Uterus (tissue), 3 donors: ENCODE measurements at regions not wholly inside any gene's neighbourhood (a gene's known extent, or its start where the extent isn't known, plus 50 kb on each side); places are given as distances from the start of the nearest gene placed in this dataset.

Experiments used
- DNase-seq, 2 donors: peaks; one replicate each; pipeline ENCODE4 v3.0.0-alpha.2; 2019 to 2020
- H3K27ac ChIP-seq, 2 donors: fragments of 200-600 bp; sonication (generic); 1 replicate in 1 of 2; 2 replicates in 1 of 2; pipeline ENCODE4 v1.5.1; 2016 to 2018
- H3K27me3 ChIP-seq, 2 donors: fragments of 200-600 bp; sonication (generic); one replicate each; pipeline ENCODE4 v1.5.1; 2018 to 2019; ENCODE audit warnings: control low read depth in 1 of 2
- H3K36me3 ChIP-seq, 2 donors: fragments of 200-600 bp; sonication (generic); one replicate each; pipeline ENCODE4 v1.5.1; 2019; ENCODE audit warnings: control low read depth in 1 of 2
- H3K4me1 ChIP-seq, 2 donors: fragments of 200-600 bp; sonication (generic); one replicate each; pipeline ENCODE4 v1.5.1; 2018 to 2019; ENCODE audit warnings: control low read depth in 1 of 2
- H3K4me3 ChIP-seq, 2 donors: fragments of 200-600 bp; sonication (generic); 1 replicate in 1 of 2; 2 replicates in 1 of 2; pipeline ENCODE4 v1.5.1; 2018 to 2019; ENCODE audit warnings: mild to moderate bottlenecking in 1 of 2
- H3K9me3 ChIP-seq, 2 donors: fragments of 200-600 bp; sonication (generic); one replicate each; pipeline ENCODE4 v1.5.1; 2019; ENCODE audit warnings: control low read depth in 1 of 2
- POLR2A ChIP-seq, 2 donors: fragments of 450-650 bp; IDR thresholded peaks; one replicate each; pipeline ENCODE4 v1.6.1; 2016; ENCODE audit warnings: antibody characterized with exemption in 2 of 2, mild to moderate bottlenecking in 1 of 2, moderate library complexity in 1 of 2
- intact Hi-C: fragments of 100-400 bp; cut with DNase I; formaldehyde crosslinking; loops from one replicate; pipeline ENCODE4 v1.15.1; 2023; ENCODE audit warnings: low total_unique reads
- TF ChIP-seq, protein P1 (sequence below), 4 experiments: fragments of 200-600 bp in 2 of 4; fragments of 450-650 bp in 2 of 4; sonication (generic) in 2 of 4; IDR thresholded peaks; one replicate each; pipeline ENCODE4 v1.5.1; 2016 to 2019; ENCODE audit warnings: antibody characterized with exemption in 4 of 4, mild to moderate bottlenecking in 2 of 4, moderate library complexity in 1 of 4
- donor health status: DM: yes; HTN: yes; CAD: no.

DNA sequence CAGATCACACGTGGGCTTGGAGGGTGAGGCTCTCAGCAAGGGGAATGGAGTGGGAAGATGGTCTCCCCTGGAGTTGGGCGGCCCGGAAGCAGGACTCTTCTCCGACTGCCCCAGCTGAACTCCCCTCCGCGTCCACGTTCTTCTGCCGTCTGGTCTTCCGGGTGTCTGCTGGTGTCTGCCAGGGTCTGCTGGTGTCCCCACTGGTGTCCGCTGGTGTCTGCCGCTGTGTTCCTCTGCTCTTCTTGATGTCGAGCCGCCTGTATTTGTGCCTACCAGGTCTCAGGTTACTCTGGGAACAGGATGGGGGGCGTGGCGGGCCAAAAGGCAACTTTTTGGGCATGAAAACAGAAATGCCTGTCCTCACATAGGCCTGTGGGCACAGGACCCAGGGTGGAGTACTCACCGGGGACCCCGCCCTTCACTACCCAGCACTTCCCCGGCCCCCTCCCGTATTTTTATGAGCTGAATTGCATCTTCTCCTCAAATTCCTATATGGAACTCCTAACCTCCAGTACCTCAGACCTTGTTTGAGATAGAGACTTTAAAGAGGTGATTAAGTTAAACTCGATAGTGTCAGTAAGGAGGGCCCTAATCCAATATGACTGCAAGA, 675.4 kb downstream of the SEMA5A start:
- intact Hi-C loops: no loop called here
- no peaks in the 10 kb centered on the region for H3K27me3 ChIP-seq
- DNase-seq: no peak
- TF ChIP-seq, protein P1, sequence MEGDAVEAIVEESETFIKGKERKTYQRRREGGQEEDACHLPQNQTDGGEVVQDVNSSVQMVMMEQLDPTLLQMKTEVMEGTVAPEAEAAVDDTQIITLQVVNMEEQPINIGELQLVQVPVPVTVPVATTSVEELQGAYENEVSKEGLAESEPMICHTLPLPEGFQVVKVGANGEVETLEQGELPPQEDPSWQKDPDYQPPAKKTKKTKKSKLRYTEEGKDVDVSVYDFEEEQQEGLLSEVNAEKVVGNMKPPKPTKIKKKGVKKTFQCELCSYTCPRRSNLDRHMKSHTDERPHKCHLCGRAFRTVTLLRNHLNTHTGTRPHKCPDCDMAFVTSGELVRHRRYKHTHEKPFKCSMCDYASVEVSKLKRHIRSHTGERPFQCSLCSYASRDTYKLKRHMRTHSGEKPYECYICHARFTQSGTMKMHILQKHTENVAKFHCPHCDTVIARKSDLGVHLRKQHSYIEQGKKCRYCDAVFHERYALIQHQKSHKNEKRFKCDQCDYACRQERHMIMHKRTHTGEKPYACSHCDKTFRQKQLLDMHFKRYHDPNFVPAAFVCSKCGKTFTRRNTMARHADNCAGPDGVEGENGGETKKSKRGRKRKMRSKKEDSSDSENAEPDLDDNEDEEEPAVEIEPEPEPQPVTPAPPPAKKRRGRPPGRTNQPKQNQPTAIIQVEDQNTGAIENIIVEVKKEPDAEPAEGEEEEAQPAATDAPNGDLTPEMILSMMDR (IDR thresholded peaks at IDR 0.05): no peak
- TF ChIP-seq POLR2A (IDR thresholded peaks at IDR 0.05): no peak
- no peaks in the 10 kb centered on the region for H3K9me3 ChIP-seq
- no peak overlapping the region for H3K4me3 ChIP-seq
- H3K4me1 ChIP-seq: no peaks in the 10 kb centered on the region
- no peaks in the 10 kb centered on the region for H3K36me3 ChIP-seq
- no peak overlapping the region for H3K27ac ChIP-seq

DNA sequence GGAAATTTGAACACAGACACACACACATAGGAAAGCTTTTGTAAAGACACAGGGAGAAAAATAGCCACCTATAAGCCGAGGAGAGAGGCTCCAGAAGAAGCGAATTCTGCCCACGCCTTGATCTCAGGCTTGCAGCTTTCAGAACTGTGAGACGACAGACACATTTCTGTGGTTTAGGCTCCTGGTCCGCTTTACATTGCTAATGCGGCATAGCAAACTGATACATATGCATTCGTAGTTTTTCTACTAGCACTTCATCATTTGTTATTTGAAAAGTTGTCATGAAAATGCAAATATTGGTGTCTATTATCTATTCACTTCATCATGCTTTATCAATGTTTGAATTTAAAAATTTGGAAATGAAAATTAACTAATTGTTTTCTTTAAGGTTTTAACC, 674.9 kb downstream of the SEMA5A start:
- no peaks in the 10 kb centered on the region for H3K9me3 ChIP-seq
- no peaks in the 10 kb centered on the region for H3K4me1 ChIP-seq
- no peak overlapping the region for H3K27ac ChIP-seq
- DNase-seq: no peak
- TF ChIP-seq POLR2A (IDR thresholded peaks at IDR 0.05): no peak
- TF ChIP-seq, protein P1 (IDR thresholded peaks at IDR 0.05): no peak
- no peak overlapping the region for H3K4me3 ChIP-seq
- intact Hi-C loops: no loop called here
- H3K36me3 ChIP-seq: no peaks in the 10 kb centered on the region
- H3K27me3 ChIP-seq: no peaks in the 10 kb centered on the region

DNA sequence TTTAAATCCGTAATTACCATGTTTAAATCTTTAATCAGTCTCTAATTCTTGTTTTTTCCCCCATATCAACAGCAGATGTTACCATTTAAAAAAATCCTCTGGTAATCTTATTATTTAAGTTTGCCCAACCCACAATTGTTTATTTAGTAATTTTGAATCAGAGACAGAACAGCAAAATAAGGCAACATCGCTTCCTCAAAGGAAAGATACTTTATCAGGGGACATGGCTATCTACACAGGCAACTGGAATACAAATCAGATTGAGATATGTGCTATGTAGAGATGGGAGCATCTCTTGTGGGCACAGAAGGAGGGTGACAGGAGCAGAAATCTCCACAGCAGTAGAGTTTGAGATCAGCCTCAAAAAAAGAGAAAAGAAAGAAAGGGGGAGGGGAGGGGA, 674.4 kb downstream of the SEMA5A start:
- no peak for DNase-seq
- Histone ChIP-seq H3K27me3 (no peaks in the 10 kb centered on the region), H3K4me1 (no peaks in the 10 kb centered on the region), H3K9me3 (no peaks in the 10 kb centered on the region), H3K27ac (no peak overlapping the region), H3K4me3 (no peak overlapping the region), H3K36me3 (no peaks in the 10 kb centered on the region)
- TF ChIP-seq, protein P1 (IDR thresholded peaks at IDR 0.05): no peak
- TF ChIP-seq POLR2A (IDR thresholded peaks at IDR 0.05): no peak
- intact Hi-C loops: no loop called here

DNA sequence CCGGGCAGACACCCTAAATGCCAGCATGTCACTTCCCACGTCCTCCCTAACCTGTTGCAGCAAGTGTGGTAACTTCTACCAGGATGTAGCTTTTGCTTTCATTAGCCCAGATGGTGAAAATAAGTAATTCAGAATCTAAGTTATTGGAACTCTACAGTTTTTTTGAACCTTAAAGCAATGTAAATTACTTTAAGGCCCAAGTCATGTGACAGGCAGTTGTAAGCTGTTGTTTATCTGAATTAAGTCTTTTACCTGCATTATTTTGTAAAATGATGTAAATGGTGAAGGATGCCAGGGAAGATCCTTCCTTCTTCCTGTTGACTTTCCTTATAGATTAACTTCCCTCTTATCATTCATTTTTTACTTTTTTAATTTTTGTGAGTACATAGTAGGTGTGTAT, 670.2 kb downstream of the SEMA5A start:
- Histone ChIP-seq H3K27me3 (no peaks in the 10 kb centered on the region), H3K36me3 (no peaks in the 10 kb centered on the region), H3K4me1 (no peaks in the 10 kb centered on the region), H3K9me3 (no peaks in the 10 kb centered on the region), H3K27ac (no peak overlapping the region), H3K4me3 (no peak overlapping the region)
- no peak for TF ChIP-seq POLR2A (IDR thresholded peaks at IDR 0.05)
- TF ChIP-seq, protein P1 (IDR thresholded peaks at IDR 0.05): no peak
- intact Hi-C loops: no loop called here
- DNase-seq: no peak

DNA sequence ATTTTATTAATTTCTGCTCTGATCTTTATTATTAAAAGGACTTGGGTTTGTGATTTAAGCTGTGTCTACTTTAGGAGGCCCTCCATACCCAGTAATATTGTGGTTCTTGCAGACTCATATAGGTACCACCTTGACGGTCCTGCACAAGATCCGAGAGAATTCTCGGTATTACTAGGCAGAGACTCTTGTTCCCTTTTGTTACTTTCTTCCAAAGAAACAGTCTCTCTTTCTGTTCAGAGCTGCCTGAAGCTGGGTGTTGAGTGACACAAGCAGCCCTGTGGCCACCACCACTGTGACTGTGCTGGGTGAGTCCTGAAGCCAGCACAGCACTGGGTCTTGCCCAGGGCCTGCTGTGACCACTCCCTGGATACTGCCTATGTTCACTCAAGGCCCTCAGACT, 666.6 kb downstream of the SEMA5A start:
- intact Hi-C loops: no loop called here
- no peaks in the 10 kb centered on the region for H3K27me3 ChIP-seq
- no peaks in the 10 kb centered on the region for H3K4me1 ChIP-seq
- no peak overlapping the region for H3K4me3 ChIP-seq
- no peak for DNase-seq
- no peaks in the 10 kb centered on the region for H3K9me3 ChIP-seq
- no peaks in the 10 kb centered on the region for H3K36me3 ChIP-seq
- TF ChIP-seq POLR2A (IDR thresholded peaks at IDR 0.05): no peak
- TF ChIP-seq, protein P1 (IDR thresholded peaks at IDR 0.05): no peak
- no peak overlapping the region for H3K27ac ChIP-seq
